Daoy (cell line): ENCODE measurements at regions not wholly inside any gene's neighbourhood (a gene's known extent, or its start where the extent isn't known, plus 50 kb on each side); places are given as distances from the start of the nearest gene placed in this dataset.
A peak's percentile ranks its signal among the peaks of the same experiment; 100 is the strongest.

Experiments used
- DNase-seq: peaks from one replicate; pipeline ENCODE4 v3.0.0-alpha.2; 2015; ENCODE audit warnings: low read depth

GRCh38 chr7:21221130-21221529 is 206.8 kb upstream of the SP4 start:
- no peak for DNase-seq

- DNase-seq, result no peak
Observed at GRCh38 chr7:21238400-21239116, 189.3 kb upstream of the SP4 start.

GRCh38 chr7:21243265-21243664 is 184.6 kb upstream of the SP4 start:
- no peak for DNase-seq

GRCh38 chr7:21251151-21251800 is 176.6 kb upstream of the SP4 start:
- DNase-seq, result no peak

GRCh38 chr7:21253740-21254687 is 173.9 kb upstream of the SP4 start:
- peak; percentile 87 for DNase-seq

- peak; percentile 49 for DNase-seq
Observed at GRCh38 chr7:21256310-21256877, 171.5 kb upstream of the SP4 start.

GRCh38 chr7:21260939-21261338 is 166.9 kb upstream of the SP4 start:
- DNase-seq, result no peak

- DNase-seq, result peak; percentile 74
Observed at GRCh38 chr7:21261627-21262594, 166.0 kb upstream of the SP4 start.

- DNase-seq, result no peak
Observed at GRCh38 chr7:21269021-21269420, 158.9 kb upstream of the SP4 start.

GRCh38 chr7:21276471-21277035 is 151.3 kb upstream of the SP4 start:
- DNase-seq, result no peak

- no peak for DNase-seq
Observed at GRCh38 chr7:21278944-21279343, 148.9 kb upstream of the SP4 start.

GRCh38 chr7:21281193-21281592 is 146.7 kb upstream of the SP4 start:
- DNase-seq, result no peak

GRCh38 chr7:21293771-21294170 is 134.1 kb upstream of the SP4 start:
- no peak for DNase-seq

- no peak for DNase-seq
Observed at GRCh38 chr7:21299766-21300165, 128.1 kb upstream of the SP4 start.

- DNase-seq, result peak; percentile 21
Observed at GRCh38 chr7:21300692-21301091, 127.2 kb upstream of the SP4 start.

GRCh38 chr7:21304808-21305375 is 123.0 kb upstream of the SP4 start:
- DNase-seq, result no peak

GRCh38 chr7:21305455-21306235 is 122.2 kb upstream of the SP4 start:
- DNase-seq, result peak; percentile 32

- DNase-seq, result no peak
Observed at GRCh38 chr7:21314954-21315353, 112.9 kb upstream of the SP4 start.
